Left ventricle myocardium superior (tissue), 1 donor: ENCODE measurements at regions not wholly inside any gene's neighbourhood (a gene's known extent, or its start where the extent isn't known, plus 50 kb on each side); places are given as distances from the start of the nearest gene placed in this dataset.

Source experiments
- ATAC-seq: fragments of 200-7000 bp; cut with Tn5 transposase; one replicate; pipeline ENCODE4 v1.9.1; 2020; ENCODE audit warnings: mild to moderate bottlenecking, moderate library complexity
- DNase-seq: peaks from one replicate; pipeline ENCODE4 v3.0.0-alpha.2; 2020
- intact Hi-C: fragments of 100-400 bp; cut with micrococcal nuclease; formaldehyde crosslinking; loops from one replicate; pipeline ENCODE4 v1.11.0; 2022
- donor health status: DM: no; HTN: yes; CAD: no; lungs with severe emphysema.

GRCh38 chr4:182083671-182084410 is 159.4 kb upstream of the TENM3 start:
- DNase-seq (no peak), ATAC-seq (no peak)
- intact Hi-C loops: no loop called here

- no peak for ATAC-seq
These were observed 158.1 kb upstream of the TENM3 start for GRCh38 chr4:182085051-182085480.

GRCh38 chr4:182089326-182089725 is 153.9 kb upstream of the TENM3 start:
- ATAC-seq (no peak), DNase-seq (no peak)
- intact Hi-C loops: no loop called here

More at GRCh38 chr4:182085051-182085480, 158.1 kb upstream of the TENM3 start:
- DNase-seq: no peak
- intact Hi-C loops: no loop called here

- intact Hi-C loops: no loop called here
- no peak for DNase-seq
- no peak for ATAC-seq
These were observed 153.0 kb upstream of the TENM3 start for GRCh38 chr4:182090186-182090585.

- DNase-seq (no peak), ATAC-seq (no peak)
- intact Hi-C loops: no loop called here
These were observed 152.1 kb upstream of the TENM3 start for GRCh38 chr4:182091128-182091527.

GRCh38 chr4:182093431-182093831 is 149.8 kb upstream of the TENM3 start:
- ATAC-seq: no peak
- intact Hi-C loops: no loop called here
- no peak for DNase-seq

- ATAC-seq (no peak), DNase-seq (no peak)
- intact Hi-C loops: no loop called here
These were observed 149.3 kb upstream of the TENM3 start for GRCh38 chr4:182093935-182094334.

GRCh38 chr4:182101618-182102017 is 141.6 kb upstream of the TENM3 start:
- DNase-seq (no peak), ATAC-seq (no peak)
- intact Hi-C loops: no loop called here

- DNase-seq: no peak
- ATAC-seq: no peak
- intact Hi-C loops: no loop called here
These were observed 140.6 kb upstream of the TENM3 start for GRCh38 chr4:182102576-182102975.

GRCh38 chr4:182103614-182104319 is 139.4 kb upstream of the TENM3 start:
- intact Hi-C loops: no loop called here
- ATAC-seq: no peak
- DNase-seq: no peak

- no peak for ATAC-seq
- DNase-seq: no peak
- intact Hi-C loops: no loop called here
These were observed 137.8 kb upstream of the TENM3 start for GRCh38 chr4:182105416-182105815.

- DNase-seq: no peak
- intact Hi-C loops: no loop called here
These were observed 135.3 kb upstream of the TENM3 start for GRCh38 chr4:182107931-182108330.

GRCh38 chr4:182111586-182111985 is 131.6 kb upstream of the TENM3 start:
- DNase-seq (no peak), ATAC-seq (no peak)
- intact Hi-C loops: no loop called here

More at GRCh38 chr4:182107931-182108330, 135.3 kb upstream of the TENM3 start:
- ATAC-seq: no peak

- ATAC-seq: no peak
- intact Hi-C loops: no loop called here
These were observed 129.4 kb upstream of the TENM3 start for GRCh38 chr4:182113779-182114178.

GRCh38 chr4:182124359-182124758 is 118.8 kb upstream of the TENM3 start:
- intact Hi-C loops: no loop called here

More at GRCh38 chr4:182113779-182114178, 129.4 kb upstream of the TENM3 start:
- DNase-seq: no peak

GRCh38 chr4:182126096-182126495 is 117.1 kb upstream of the TENM3 start:
- ATAC-seq: no peak
- intact Hi-C loops: no loop called here
- no peak for DNase-seq

More at GRCh38 chr4:182124359-182124758, 118.8 kb upstream of the TENM3 start:
- ATAC-seq: no peak
- DNase-seq: no peak

- ATAC-seq (no peak), DNase-seq (no peak)
- intact Hi-C loops: no loop called here
These were observed 116.6 kb upstream of the TENM3 start for GRCh38 chr4:182126603-182127002.

GRCh38 chr4:182133033-182133432 is 110.2 kb upstream of the TENM3 start:
- DNase-seq: no peak
- intact Hi-C loops: no loop called here
- ATAC-seq: no peak

- DNase-seq (no peak), ATAC-seq (no peak)
- intact Hi-C loops: no loop called here
These were observed 108.9 kb upstream of the TENM3 start for GRCh38 chr4:182134261-182134660.

GRCh38 chr4:182136201-182136600 is 107.0 kb upstream of the TENM3 start:
- ATAC-seq (no peak), DNase-seq (no peak)
- intact Hi-C loops: no loop called here

- no peak for DNase-seq
- no peak for ATAC-seq
- intact Hi-C loops: no loop called here
These were observed 105.9 kb upstream of the TENM3 start for GRCh38 chr4:182137343-182137742.
